Endometrium (tissue), 2 donors: ENCODE measurements at regions not wholly inside any gene's neighbourhood (a gene's known extent, or its start where the extent isn't known, plus 50 kb on each side); places are given as distances from the start of the nearest gene placed in this dataset.

Experiments
- FAIRE-seq: peaks from 2 replicates; lab custom pipeline; 2012; peaks lifted over from hg19 to GRCh38; lab: Jason Lieb, UNC
- donor health status: control.
- donor health status: control.

GRCh38 chr6:6918216-6918983 lies 189.4 kb upstream of the RREB1 start:
- no peak for FAIRE-seq

- no peak for FAIRE-seq
Observed at GRCh38 chr6:6919173-6919572, 188.6 kb upstream of the RREB1 start.

GRCh38 chr6:6920114-6920986 lies 187.4 kb upstream of the RREB1 start:
- no peak for FAIRE-seq

GRCh38 chr6:6920987-6921313 lies 186.8 kb upstream of the RREB1 start:
- no peak for FAIRE-seq

GRCh38 chr6:6922166-6922565 lies 185.6 kb upstream of the RREB1 start:
- FAIRE-seq: no peak

- FAIRE-seq: no peak
Observed at GRCh38 chr6:6923605-6924004, 184.2 kb upstream of the RREB1 start.

GRCh38 chr6:6924708-6925107 lies 183.1 kb upstream of the RREB1 start:
- FAIRE-seq: no peak

- no peak for FAIRE-seq
Observed at GRCh38 chr6:6925391-6926164, 182.2 kb upstream of the RREB1 start.

- no peak for FAIRE-seq
Observed at GRCh38 chr6:6926856-6927255, 180.9 kb upstream of the RREB1 start.

- no peak for FAIRE-seq
Observed at GRCh38 chr6:6927521-6928361, 180.0 kb upstream of the RREB1 start.

GRCh38 chr6:6930223-6930880 lies 177.4 kb upstream of the RREB1 start:
- FAIRE-seq: no peak

GRCh38 chr6:6931071-6932025 lies 176.4 kb upstream of the RREB1 start:
- FAIRE-seq: no peak

- FAIRE-seq: no peak
Observed at GRCh38 chr6:6932341-6932740, 175.4 kb upstream of the RREB1 start.

- no peak for FAIRE-seq
Observed at GRCh38 chr6:6932968-6933367, 174.8 kb upstream of the RREB1 start.

- FAIRE-seq: no peak
Observed at GRCh38 chr6:6940031-6941025, 167.4 kb upstream of the RREB1 start.

- no peak for FAIRE-seq
Observed at GRCh38 chr6:6941201-6941600, 166.6 kb upstream of the RREB1 start.

GRCh38 chr6:6942091-6942490 lies 165.7 kb upstream of the RREB1 start:
- no peak for FAIRE-seq

- FAIRE-seq: no peak
Observed at GRCh38 chr6:6942831-6943230, 164.9 kb upstream of the RREB1 start.

- FAIRE-seq: no peak
Observed at GRCh38 chr6:6943421-6943820, 164.3 kb upstream of the RREB1 start.
